ENCODE measurements at regions not wholly inside any gene's neighbourhood (a gene's known extent, or its start where the extent isn't known, plus 50 kb on each side); places are given as distances from the start of the nearest gene placed in this dataset.

DNA sequence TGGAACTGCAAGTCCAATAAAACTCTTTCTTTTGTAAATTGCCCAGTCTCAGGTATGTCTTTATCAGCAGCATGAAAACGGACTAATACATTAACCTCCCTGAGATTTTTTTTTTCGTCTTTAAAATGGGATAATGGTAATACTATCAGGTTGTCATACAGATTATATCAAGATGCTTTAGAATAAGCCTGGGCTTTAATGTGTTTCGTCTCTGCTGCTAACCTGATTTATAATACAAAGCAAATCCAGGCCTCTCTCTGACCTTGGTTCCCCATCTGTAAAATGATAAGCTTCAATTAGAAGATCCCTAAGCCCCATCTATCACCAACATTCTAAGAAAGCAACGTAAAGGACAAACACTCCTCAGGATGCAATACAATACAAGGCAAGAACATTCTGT, 283.5 kb downstream of the LRATD1 start:
- Histone ChIP-seq H3K27me3 (no peaks in the 10 kb centered on the region), H3K4me3 (no peak overlapping the region), H3K27ac (no peak overlapping the region), H3K4me1 (no peaks in the 10 kb centered on the region), H3K9me3 (peaks cover 0 to 8% (median 0%) of the 10 kb centered on the region in 11 donors), H3K36me3 (no peaks in the 10 kb centered on the region)
- no peak for TF ChIP-seq CTCF (IDR thresholded peaks at IDR 0.05)
- intact Hi-C loops (cut with DNase I) = no loop called here
- ATAC-seq = no peak
- 69 to 75% methylated on average over 4 of the region's 4 CpGs for WGBS, 2 donors
- no peak for DNase-seq

DNA sequence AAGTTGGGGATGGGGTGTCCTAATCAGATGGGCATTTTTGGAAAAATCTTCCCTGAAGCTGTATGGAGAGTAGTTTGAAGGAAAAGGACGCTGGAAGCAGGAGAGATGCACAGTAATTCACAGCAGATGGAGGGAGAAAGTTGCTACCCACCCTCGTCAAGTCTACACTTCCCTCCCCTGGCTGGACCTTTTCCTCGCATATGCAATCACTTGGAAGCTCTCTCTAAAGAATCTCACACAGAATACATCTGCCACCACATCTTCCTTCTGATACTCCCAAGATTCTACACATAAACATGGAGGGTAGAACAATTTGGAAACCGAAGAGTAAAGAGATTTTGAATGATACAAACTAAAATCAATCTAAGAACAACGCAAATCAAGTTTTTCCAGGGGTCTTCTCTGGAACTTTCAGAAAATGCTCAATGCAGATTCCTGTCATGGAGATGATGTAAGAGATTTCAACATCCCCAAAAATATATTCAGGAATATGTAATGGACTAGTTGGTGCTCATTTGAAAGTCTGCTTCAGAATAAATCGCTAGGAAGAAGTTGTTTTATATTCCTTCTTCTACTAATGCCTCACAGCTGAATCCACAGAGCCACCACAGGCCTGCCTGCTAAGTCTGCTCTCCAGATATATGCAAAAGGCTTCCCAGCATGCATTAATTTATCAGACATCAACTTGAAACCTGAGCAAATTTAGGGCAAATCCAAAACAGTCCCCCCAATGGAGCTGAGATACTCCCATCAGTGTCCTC, 291.5 kb downstream of the LRATD1 start:
- Histone ChIP-seq H3K27ac (no peak overlapping the region), H3K36me3 (no peaks in the 10 kb centered on the region), H3K9me3 (peaks cover 0 to 7% (median 0%) of the 10 kb centered on the region in 11 donors), H3K27me3 (no peaks in the 10 kb centered on the region), H3K4me3 (no peak overlapping the region), H3K4me1 (no peaks in the 10 kb centered on the region)
- intact Hi-C loops (cut with DNase I) = no loop called here
- TF ChIP-seq CTCF (IDR thresholded peaks at IDR 0.05) = no peak
- no peak for DNase-seq
- ATAC-seq = no peak
- WGBS, 2 donors = 73 to 77% methylated on average over 6 of the region's 6 CpGs

- ATAC-seq = no peak
- no peak overlapping the region for H3K4me3 ChIP-seq
- intact Hi-C loops (cut with DNase I) = no loop called here
- no peaks in the 10 kb centered on the region for H3K27me3 ChIP-seq
- 77 to 78% methylated on average over 3 of the region's 3 CpGs for WGBS, 2 donors
- no peaks in the 10 kb centered on the region for H3K4me1 ChIP-seq
- no peaks in the 10 kb centered on the region for H3K36me3 ChIP-seq
- DNase-seq = no peak
- H3K9me3 ChIP-seq = peaks cover 0 to 7% (median 0%) of the 10 kb centered on the region in 11 donors
- TF ChIP-seq CTCF (IDR thresholded peaks at IDR 0.05) = no peak
- H3K27ac ChIP-seq = no peak overlapping the region
Measured at GRCh38 chr2:14925471-14925870, 293.0 kb downstream of the LRATD1 start.

GRCh38 chr2:14927021-14927564, 294.6 kb downstream of the LRATD1 start:
- Histone ChIP-seq H3K9me3 (peaks cover 0 to 4% (median 0%) of the 10 kb centered on the region in 11 donors), H3K36me3 (no peaks in the 10 kb centered on the region), H3K4me1 (no peaks in the 10 kb centered on the region), H3K27ac (no peak overlapping the region), H3K4me3 (no peak overlapping the region), H3K27me3 (no peaks in the 10 kb centered on the region)
- DNase-seq (no peak), ATAC-seq (no peak)
- 72 to 76% methylated on average over 5 of the region's 5 CpGs for WGBS, 2 donors
- TF ChIP-seq CTCF (IDR thresholded peaks at IDR 0.05) = no peak
- intact Hi-C loops (cut with DNase I) = no loop called here
